HL-60 (cell line): ENCODE measurements at regions not wholly inside any gene's neighbourhood (a gene's known extent, or its start where the extent isn't known, plus 50 kb on each side); places are given as distances from the start of the nearest gene placed in this dataset.

Experiments
- DNase-seq, 2 experiments: peaks; one replicate each; pipeline ENCODE4 v3.0.0-alpha.2; 2010 to 2020; ENCODE audit warnings: low read depth in 1 of 2, low spot score in 1 of 2
- H3K27ac ChIP-seq: fragments of 250-450 bp; sonication (Bioruptor Pico); replicated peaks from 2 replicates; pipeline ENCODE4 v1.5.1; 2020; ENCODE audit warnings: mild to moderate bottlenecking, moderate library complexity
- H3K27me3 ChIP-seq: fragments of 250-450 bp; sonication (Bioruptor Pico); 2 replicates; pipeline ENCODE4 v1.5.1; 2021; ENCODE audit warnings: mild to moderate bottlenecking, moderate library complexity; ENCODE audit not compliant: insufficient read depth, poor library complexity, severe bottlenecking
- H3K4me3 ChIP-seq: replicated peaks from 2 replicates; pipeline ENCODE4 v1.5.1; 2011; ENCODE audit warnings: mild to moderate bottlenecking, control low read depth, low read length; ENCODE audit not compliant: insufficient read depth
- GABPA ChIP-seq: IDR thresholded peaks from 2 replicates; pipeline ENCODE4 v1.6.1; 2012; ENCODE audit warnings: low read depth
- POLR2AphosphoS5 ChIP-seq: IDR thresholded peaks from 2 replicates; pipeline ENCODE4 v1.6.1; 2012; ENCODE audit warnings: low read depth
- REST ChIP-seq: IDR thresholded peaks from 2 replicates; pipeline ENCODE4 v1.6.1; 2012; ENCODE audit warnings: low read depth; ENCODE audit not compliant: insufficient replicate concordance
- SPI1 ChIP-seq: IDR thresholded peaks from 2 replicates; pipeline ENCODE4 v1.6.1; 2012; ENCODE audit warnings: low read depth, mild to moderate bottlenecking, borderline replicate concordance
- TF ChIP-seq, protein P1 (sequence below): IDR thresholded peaks from one replicate; pipeline ENCODE4 v1.5.1; 2011; ENCODE audit warnings: low read length, control low read depth, inconsistent platforms; ENCODE audit not compliant: insufficient read depth

GRCh38 chr2:186319105-186319504, 167.0 kb upstream of the ZC3H15 start:
- Histone ChIP-seq H3K4me3 (no peak overlapping the region), H3K27ac (no peak overlapping the region), H3K27me3 (no peaks in the 10 kb centered on the region)
- DNase-seq = no peak
- TF ChIP-seq GABPA (no peak), REST (no peak), SPI1 (no peak), POLR2AphosphoS5 (no peak)
- TF ChIP-seq, protein P1, sequence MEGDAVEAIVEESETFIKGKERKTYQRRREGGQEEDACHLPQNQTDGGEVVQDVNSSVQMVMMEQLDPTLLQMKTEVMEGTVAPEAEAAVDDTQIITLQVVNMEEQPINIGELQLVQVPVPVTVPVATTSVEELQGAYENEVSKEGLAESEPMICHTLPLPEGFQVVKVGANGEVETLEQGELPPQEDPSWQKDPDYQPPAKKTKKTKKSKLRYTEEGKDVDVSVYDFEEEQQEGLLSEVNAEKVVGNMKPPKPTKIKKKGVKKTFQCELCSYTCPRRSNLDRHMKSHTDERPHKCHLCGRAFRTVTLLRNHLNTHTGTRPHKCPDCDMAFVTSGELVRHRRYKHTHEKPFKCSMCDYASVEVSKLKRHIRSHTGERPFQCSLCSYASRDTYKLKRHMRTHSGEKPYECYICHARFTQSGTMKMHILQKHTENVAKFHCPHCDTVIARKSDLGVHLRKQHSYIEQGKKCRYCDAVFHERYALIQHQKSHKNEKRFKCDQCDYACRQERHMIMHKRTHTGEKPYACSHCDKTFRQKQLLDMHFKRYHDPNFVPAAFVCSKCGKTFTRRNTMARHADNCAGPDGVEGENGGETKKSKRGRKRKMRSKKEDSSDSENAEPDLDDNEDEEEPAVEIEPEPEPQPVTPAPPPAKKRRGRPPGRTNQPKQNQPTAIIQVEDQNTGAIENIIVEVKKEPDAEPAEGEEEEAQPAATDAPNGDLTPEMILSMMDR = no peak

GRCh38 chr2:186325827-186326535, 160.1 kb upstream of the ZC3H15 start:
- no peaks in the 10 kb centered on the region for H3K27me3 ChIP-seq
- no peak overlapping the region for H3K4me3 ChIP-seq
- H3K27ac ChIP-seq = no peak overlapping the region
- no peak for DNase-seq
- no peak for TF ChIP-seq REST
- no peak for TF ChIP-seq GABPA
- TF ChIP-seq, protein P1 = no peak
- no peak for TF ChIP-seq POLR2AphosphoS5

DNA sequence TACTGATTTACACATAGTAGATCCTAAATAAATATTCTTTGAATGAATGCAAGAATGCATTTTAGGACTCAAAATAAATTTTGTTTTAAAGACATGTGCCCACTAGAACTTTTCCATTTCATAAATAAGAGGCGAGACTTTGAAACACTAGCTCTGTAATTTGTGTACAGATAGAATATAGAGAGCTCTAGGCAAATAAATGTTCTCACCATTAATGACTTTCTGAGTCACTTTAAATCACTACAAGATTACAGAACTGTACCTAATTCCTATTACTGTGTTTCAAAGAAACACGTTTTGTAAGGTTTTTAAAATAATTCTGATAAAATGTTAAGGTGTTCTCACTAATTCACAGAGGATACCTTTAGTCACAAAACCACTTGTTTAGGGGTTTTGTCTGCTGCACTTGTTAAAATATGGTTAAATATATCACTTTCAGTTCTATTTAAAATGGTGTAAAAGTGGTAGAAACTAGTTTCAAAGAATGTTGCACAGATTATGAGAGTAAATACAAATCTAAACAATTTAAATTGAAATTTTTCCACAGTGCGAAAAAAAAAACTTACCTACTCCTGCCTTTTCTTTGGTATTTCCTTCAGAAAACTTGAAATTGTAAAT, 158.7 kb upstream of the ZC3H15 start:
- TF ChIP-seq POLR2AphosphoS5 (no peak), REST (no peak), GABPA (no peak), SPI1 (no peak)
- TF ChIP-seq, protein P1 = no peak
- Histone ChIP-seq H3K27me3 (no peaks in the 10 kb centered on the region), H3K4me3 (no peak overlapping the region), H3K27ac (no peak overlapping the region)
- DNase-seq = no peak
